ENCODE measurements at regions not wholly inside any gene's neighbourhood (a gene's known extent, or its start where the extent isn't known, plus 50 kb on each side); places are given as distances from the start of the nearest gene placed in this dataset.

GRCh38 chr5:155254399-155254798 lies 240.8 kb downstream of the KIF4B start:
- no peaks in the 10 kb centered on the region for H3K4me1 ChIP-seq (ENCODE audit: control insufficient read depth in 2 of 3, insufficient read depth in 2 of 3, low read depth in 1 of 3, low read length in 3 of 3)
- H3K36me3 ChIP-seq (ENCODE audit: control insufficient read depth in 2 of 3, insufficient read depth in 3 of 3, low read length in 3 of 3): no peaks in the 10 kb centered on the region
- H3K27ac ChIP-seq (ENCODE audit: low read depth in 2 of 2, low read length in 2 of 2): no peak overlapping the region
- no peaks in the 10 kb centered on the region for H3K9me3 ChIP-seq (ENCODE audit: control insufficient read depth in 2 of 3, insufficient read depth in 1 of 3, low read length in 3 of 3)
- no peak for FAIRE-seq
- no peak overlapping the region for H3K9ac ChIP-seq (ENCODE audit: low read length in 3 of 3)
- intact Hi-C loops (cut with DNase I): no loop called here
- TF ChIP-seq CTCF (IDR thresholded peaks at IDR 0.05; ENCODE audit: borderline replicate concordance, extremely low read depth, insufficient read depth): no peak
- no peaks in the 10 kb centered on the region for H3K27me3 ChIP-seq (ENCODE audit: control insufficient read depth, insufficient read depth, low read length)
- DNase-seq: no peak
- no peak overlapping the region for H3K4me3 ChIP-seq (ENCODE audit: low read length in 3 of 3)

- Histone ChIP-seq H3K27me3 (ENCODE audit: control insufficient read depth, insufficient read depth, low read length) (no peaks in the 10 kb centered on the region), H3K9me3 (ENCODE audit: control insufficient read depth in 2 of 3, insufficient read depth in 1 of 3, low read length in 3 of 3) (no peaks in the 10 kb centered on the region), H3K36me3 (ENCODE audit: control insufficient read depth in 2 of 3, insufficient read depth in 3 of 3, low read length in 3 of 3) (no peaks in the 10 kb centered on the region), H3K27ac (ENCODE audit: low read depth in 2 of 2, low read length in 2 of 2) (no peak overlapping the region), H3K4me3 (ENCODE audit: low read length in 3 of 3) (no peak overlapping the region), H3K9ac (ENCODE audit: low read length in 3 of 3) (no peak overlapping the region), H3K4me1 (ENCODE audit: control insufficient read depth in 2 of 3, insufficient read depth in 2 of 3, low read depth in 1 of 3, low read length in 3 of 3) (no peaks in the 10 kb centered on the region)
- TF ChIP-seq CTCF (IDR thresholded peaks at IDR 0.05; ENCODE audit: borderline replicate concordance, extremely low read depth, insufficient read depth): no peak
- intact Hi-C loops (cut with DNase I): no loop called here
- DNase-seq (no peak), FAIRE-seq (no peak)
Measured at GRCh38 chr5:155258161-155258560, 244.6 kb downstream of the KIF4B start.

- FAIRE-seq (no peak), DNase-seq (no peak)
- Histone ChIP-seq H3K9me3 (ENCODE audit: control insufficient read depth in 2 of 3, insufficient read depth in 1 of 3, low read length in 3 of 3) (no peaks in the 10 kb centered on the region), H3K27ac (ENCODE audit: low read depth in 2 of 2, low read length in 2 of 2) (no peak overlapping the region), H3K4me3 (ENCODE audit: low read length in 3 of 3) (no peak overlapping the region), H3K9ac (ENCODE audit: low read length in 3 of 3) (no peak overlapping the region), H3K27me3 (ENCODE audit: control insufficient read depth, insufficient read depth, low read length) (no peaks in the 10 kb centered on the region), H3K4me1 (ENCODE audit: control insufficient read depth in 2 of 3, insufficient read depth in 2 of 3, low read depth in 1 of 3, low read length in 3 of 3) (no peaks in the 10 kb centered on the region), H3K36me3 (ENCODE audit: control insufficient read depth in 2 of 3, insufficient read depth in 3 of 3, low read length in 3 of 3) (no peaks in the 10 kb centered on the region)
- intact Hi-C loops (cut with DNase I): no loop called here
- TF ChIP-seq CTCF (IDR thresholded peaks at IDR 0.05; ENCODE audit: borderline replicate concordance, extremely low read depth, insufficient read depth): no peak
Measured at GRCh38 chr5:155259648-155260047, 246.1 kb downstream of the KIF4B start.

- peak in 4 of 5 donors; percentile 15 to 38 (median 34) for DNase-seq
- no peak for FAIRE-seq
- H3K4me3 ChIP-seq (ENCODE audit: low read length in 3 of 3): no peak overlapping the region
- no peak overlapping the region for H3K27ac ChIP-seq (ENCODE audit: low read depth in 2 of 2, low read length in 2 of 2)
- intact Hi-C loops (cut with DNase I): no loop called here
- H3K27me3 ChIP-seq (ENCODE audit: control insufficient read depth, insufficient read depth, low read length): no peaks in the 10 kb centered on the region
- no peaks in the 10 kb centered on the region for H3K36me3 ChIP-seq (ENCODE audit: control insufficient read depth in 2 of 3, insufficient read depth in 3 of 3, low read length in 3 of 3)
- no peaks in the 10 kb centered on the region for H3K9me3 ChIP-seq (ENCODE audit: control insufficient read depth in 2 of 3, insufficient read depth in 1 of 3, low read length in 3 of 3)
- H3K4me1 ChIP-seq (ENCODE audit: control insufficient read depth in 2 of 3, insufficient read depth in 2 of 3, low read depth in 1 of 3, low read length in 3 of 3): no peaks in the 10 kb centered on the region
- no peak for TF ChIP-seq CTCF (IDR thresholded peaks at IDR 0.05; ENCODE audit: borderline replicate concordance, extremely low read depth, insufficient read depth)
- H3K9ac ChIP-seq (ENCODE audit: low read length in 3 of 3): no peak overlapping the region
Measured at GRCh38 chr5:155260798-155261197, 247.2 kb downstream of the KIF4B start.

All from kidney (tissue), 13 donors.